Cardiac muscle cell (in vitro differentiated cells and primary cell): ENCODE measurements at regions not wholly inside any gene's neighbourhood (a gene's known extent, or its start where the extent isn't known, plus 50 kb on each side); places are given as distances from the start of the nearest gene placed in this dataset.

ENCODE experiments used
- DNase-seq, 2 donors: peaks; one replicate each; pipeline versions ENCODE4 v3.0.0 to v3.0.0-alpha.2; 2010 to 2017; ENCODE audit warnings: low read depth in 1 of 2, low spot score in 1 of 2
- H3K27ac ChIP-seq: fragments of 200-600 bp; sonication (generic); 2 replicates; pipeline ENCODE4 v1.5.1; 2016
- H3K27me3 ChIP-seq: fragments of 200-600 bp; sonication (generic); 2 replicates; pipeline ENCODE4 v1.6.0; 2016; ENCODE audit warnings: control low read depth
- H3K36me3 ChIP-seq: fragments of 200-600 bp; sonication (generic); 2 replicates; pipeline ENCODE4 v1.5.1; 2016; ENCODE audit warnings: control low read depth
- H3K4me1 ChIP-seq: fragments of 200-600 bp; sonication (generic); 2 replicates; pipeline ENCODE4 v1.8.1; 2017; ENCODE audit warnings: low read depth, mild to moderate bottlenecking, mixed run types
- H3K4me3 ChIP-seq: fragments of 200-600 bp; sonication (generic); 2 replicates; pipeline ENCODE4 v1.5.1; 2016; ENCODE audit warnings: mild to moderate bottlenecking
- H3K9me3 ChIP-seq: fragments of 200-600 bp; sonication (generic); 2 replicates; pipeline ENCODE4 v1.5.1; 2017; ENCODE audit warnings: low read depth, mild to moderate bottlenecking, control low read depth
- TF ChIP-seq, protein P1 (sequence below): IDR thresholded peaks from 2 replicates; pipeline ENCODE4 v1.5.1; 2012; ENCODE audit warnings: low read depth, mild to moderate bottlenecking, low read length

DNA sequence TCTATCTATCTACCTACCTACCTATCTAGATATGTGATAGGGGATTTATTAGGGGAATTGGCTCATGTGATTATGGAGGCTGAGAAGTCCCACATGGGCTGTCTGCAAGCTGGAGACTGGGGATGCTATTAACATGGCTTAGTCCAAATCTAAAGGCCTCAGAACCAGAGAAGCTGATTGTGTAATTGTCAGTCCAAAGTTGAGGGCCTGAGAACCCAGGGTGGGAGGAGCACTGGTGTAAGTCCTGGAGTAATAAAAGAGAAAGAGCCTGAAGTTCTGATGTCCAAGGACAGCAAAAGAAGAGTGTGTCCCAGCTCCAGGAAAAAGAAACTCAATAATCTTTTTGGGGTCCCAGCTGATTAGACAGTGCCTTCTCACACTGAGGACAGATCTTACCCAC lies 98.5 kb upstream of the SEL1L start:
- Histone ChIP-seq H3K9me3 (no peaks in the 10 kb centered on the region), H3K27me3 (no peaks in the 10 kb centered on the region), H3K36me3 (no peaks in the 10 kb centered on the region), H3K4me1 (no peaks in the 10 kb centered on the region), H3K27ac (no peak overlapping the region), H3K4me3 (no peak overlapping the region)
- DNase-seq, result no peak
- TF ChIP-seq, protein P1, sequence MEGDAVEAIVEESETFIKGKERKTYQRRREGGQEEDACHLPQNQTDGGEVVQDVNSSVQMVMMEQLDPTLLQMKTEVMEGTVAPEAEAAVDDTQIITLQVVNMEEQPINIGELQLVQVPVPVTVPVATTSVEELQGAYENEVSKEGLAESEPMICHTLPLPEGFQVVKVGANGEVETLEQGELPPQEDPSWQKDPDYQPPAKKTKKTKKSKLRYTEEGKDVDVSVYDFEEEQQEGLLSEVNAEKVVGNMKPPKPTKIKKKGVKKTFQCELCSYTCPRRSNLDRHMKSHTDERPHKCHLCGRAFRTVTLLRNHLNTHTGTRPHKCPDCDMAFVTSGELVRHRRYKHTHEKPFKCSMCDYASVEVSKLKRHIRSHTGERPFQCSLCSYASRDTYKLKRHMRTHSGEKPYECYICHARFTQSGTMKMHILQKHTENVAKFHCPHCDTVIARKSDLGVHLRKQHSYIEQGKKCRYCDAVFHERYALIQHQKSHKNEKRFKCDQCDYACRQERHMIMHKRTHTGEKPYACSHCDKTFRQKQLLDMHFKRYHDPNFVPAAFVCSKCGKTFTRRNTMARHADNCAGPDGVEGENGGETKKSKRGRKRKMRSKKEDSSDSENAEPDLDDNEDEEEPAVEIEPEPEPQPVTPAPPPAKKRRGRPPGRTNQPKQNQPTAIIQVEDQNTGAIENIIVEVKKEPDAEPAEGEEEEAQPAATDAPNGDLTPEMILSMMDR, result no peak

DNA sequence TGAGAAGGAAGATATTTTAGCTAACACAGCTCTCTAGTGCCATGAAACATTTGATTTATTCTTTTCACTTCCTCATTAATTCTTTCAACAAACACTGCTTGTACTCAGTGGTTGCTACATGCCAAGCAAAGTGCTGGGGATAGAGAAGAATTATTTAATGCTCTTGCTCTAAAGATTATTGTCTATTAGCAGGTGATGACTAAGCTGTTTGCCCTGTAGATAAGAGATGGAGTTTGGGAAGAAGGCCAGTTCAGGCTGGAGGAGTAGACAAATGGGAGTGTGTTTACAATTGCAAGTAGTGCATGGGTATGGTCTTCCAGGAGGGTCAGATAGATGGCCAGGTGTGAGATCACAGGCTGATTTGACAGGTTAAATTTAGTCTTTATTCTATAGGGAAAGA lies 99.8 kb upstream of the SEL1L start:
- H3K36me3 ChIP-seq, result no peaks in the 10 kb centered on the region
- no peak overlapping the region for H3K27ac ChIP-seq
- DNase-seq, result no peak
- TF ChIP-seq, protein P1, result no peak
- no peaks in the 10 kb centered on the region for H3K9me3 ChIP-seq
- no peaks in the 10 kb centered on the region for H3K27me3 ChIP-seq
- H3K4me3 ChIP-seq, result no peak overlapping the region
- no peaks in the 10 kb centered on the region for H3K4me1 ChIP-seq

DNA sequence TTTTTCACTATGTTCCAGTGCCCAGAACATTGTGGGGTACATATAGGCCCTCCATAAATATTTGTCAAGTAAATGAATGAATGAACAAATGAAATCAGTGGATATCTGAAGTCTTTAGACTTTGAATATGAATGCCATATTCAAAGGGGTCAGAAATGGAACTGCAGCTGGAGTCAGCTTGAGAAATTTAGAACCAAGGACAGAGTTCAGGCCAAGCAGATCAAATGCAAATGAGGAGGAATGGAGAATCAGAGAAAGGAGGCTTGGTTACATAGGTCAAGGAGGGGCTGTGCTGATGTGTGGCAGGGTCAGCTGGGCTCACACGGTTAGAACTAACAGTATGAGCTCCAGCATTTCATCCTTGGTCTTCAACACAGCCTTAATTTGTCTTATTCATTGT lies 104.0 kb upstream of the SEL1L start:
- no peaks in the 10 kb centered on the region for H3K27me3 ChIP-seq
- TF ChIP-seq, protein P1, result no peak
- H3K9me3 ChIP-seq, result no peaks in the 10 kb centered on the region
- H3K36me3 ChIP-seq, result no peaks in the 10 kb centered on the region
- no peak overlapping the region for H3K4me3 ChIP-seq
- peak in 1 of 2 donors; percentile 7 for DNase-seq
- no peak overlapping the region for H3K27ac ChIP-seq
- H3K4me1 ChIP-seq, result no peaks in the 10 kb centered on the region

DNA sequence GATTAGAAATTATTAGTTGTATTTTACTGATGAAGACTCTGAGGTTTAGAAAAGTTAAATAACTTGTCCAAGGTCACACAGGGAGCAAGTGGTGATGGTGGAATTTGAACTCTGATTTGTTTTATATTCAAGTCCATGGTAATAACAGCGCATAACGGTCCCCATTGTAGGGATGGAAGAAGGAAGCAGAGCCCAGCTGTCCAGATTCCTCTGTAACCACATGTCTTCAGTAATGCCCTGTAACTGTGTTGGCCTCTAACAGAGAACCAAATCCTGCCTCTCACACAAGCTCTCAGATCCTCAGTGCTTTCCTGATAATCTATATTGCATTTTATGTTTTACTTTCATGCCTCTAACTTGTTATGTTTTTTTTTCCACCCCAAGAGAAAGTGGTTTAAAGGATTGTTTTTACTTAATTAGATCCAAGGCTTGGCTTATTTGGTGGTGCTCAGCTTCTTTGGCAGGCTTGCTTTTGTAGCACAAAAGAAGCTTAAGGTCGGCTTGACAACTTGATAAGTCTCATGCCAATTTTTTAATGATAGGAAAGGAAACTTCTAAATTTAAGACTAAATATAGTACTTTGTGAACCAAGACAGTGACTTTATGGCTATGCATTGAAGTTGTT lies 105.1 kb upstream of the SEL1L start:
- no peak for DNase-seq
- no peaks in the 10 kb centered on the region for H3K27me3 ChIP-seq
- no peak overlapping the region for H3K27ac ChIP-seq
- TF ChIP-seq, protein P1, result no peak
- H3K4me1 ChIP-seq, result no peaks in the 10 kb centered on the region
- no peak overlapping the region for H3K4me3 ChIP-seq
- no peaks in the 10 kb centered on the region for H3K36me3 ChIP-seq
- H3K9me3 ChIP-seq, result no peaks in the 10 kb centered on the region

DNA sequence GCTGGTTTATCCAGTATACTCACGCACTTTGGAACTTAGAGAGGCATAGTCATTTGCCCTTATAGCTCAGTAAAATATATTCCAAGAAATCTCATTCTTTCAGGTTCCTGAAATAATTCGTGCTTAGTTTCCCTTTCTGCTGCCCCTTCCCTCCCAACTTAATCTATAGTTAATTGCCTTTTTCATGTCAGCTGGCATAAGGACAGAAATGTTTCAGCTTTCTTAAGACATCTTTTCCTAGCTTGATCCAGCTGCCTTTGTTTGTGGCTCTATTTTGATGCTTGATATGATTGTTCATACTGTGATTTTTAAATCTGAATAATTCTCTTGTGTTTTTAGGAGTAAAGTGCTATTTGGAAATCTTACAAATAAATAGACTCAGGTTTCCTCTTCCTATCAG lies 120.0 kb upstream of the SEL1L start:
- no peaks in the 10 kb centered on the region for H3K36me3 ChIP-seq
- H3K4me1 ChIP-seq, result peaks cover 6% of the 10 kb centered on the region
- TF ChIP-seq, protein P1, result no peak
- H3K4me3 ChIP-seq, result no peak overlapping the region
- no peak for DNase-seq
- H3K27me3 ChIP-seq, result no peaks in the 10 kb centered on the region
- no peak overlapping the region for H3K27ac ChIP-seq
- H3K9me3 ChIP-seq, result no peaks in the 10 kb centered on the region
